GM12872 (cell line): ENCODE measurements at regions not wholly inside any gene's neighbourhood (a gene's known extent, or its start where the extent isn't known, plus 50 kb on each side); places are given as distances from the start of the nearest gene placed in this dataset.

Experiments used
- CTCF ChIP-seq: IDR thresholded peaks from 3 replicates; pipeline ENCODE4 v1.5.1; 2011; ENCODE audit warnings: low read depth, mild to moderate bottlenecking, low read length, moderate library complexity; ENCODE audit not compliant: insufficient read depth

GRCh38 chr21:22314963-22315362 is 1316.8 kb downstream of the NCAM2 start:
- TF ChIP-seq CTCF = no peak

- TF ChIP-seq CTCF = no peak
These were observed 1321.2 kb downstream of the NCAM2 start for GRCh38 chr21:22319435-22319834.

GRCh38 chr21:22342889-22343288 is 1344.7 kb downstream of the NCAM2 start:
- TF ChIP-seq CTCF = no peak

- TF ChIP-seq CTCF = no peak
These were observed 1345.1 kb downstream of the NCAM2 start for GRCh38 chr21:22343303-22343702.

- no peak for TF ChIP-seq CTCF
These were observed 1345.5 kb downstream of the NCAM2 start for GRCh38 chr21:22343721-22344120.

GRCh38 chr21:22345624-22346023 is 1347.4 kb downstream of the NCAM2 start:
- TF ChIP-seq CTCF = no peak

GRCh38 chr21:22346576-22346975 is 1348.4 kb downstream of the NCAM2 start:
- no peak for TF ChIP-seq CTCF

- TF ChIP-seq CTCF = no peak
These were observed 1352.9 kb downstream of the NCAM2 start for GRCh38 chr21:22351076-22351475.
